NCI-H2171 (cell line): ENCODE measurements at regions not wholly inside any gene's neighbourhood (a gene's known extent, or its start where the extent isn't known, plus 50 kb on each side); places are given as distances from the start of the nearest gene placed in this dataset.

ENCODE experiments used
- DNase-seq: peaks from one replicate; lab custom pipeline; 2025; lab: John Stamatoyannopoulos, UW

DNA sequence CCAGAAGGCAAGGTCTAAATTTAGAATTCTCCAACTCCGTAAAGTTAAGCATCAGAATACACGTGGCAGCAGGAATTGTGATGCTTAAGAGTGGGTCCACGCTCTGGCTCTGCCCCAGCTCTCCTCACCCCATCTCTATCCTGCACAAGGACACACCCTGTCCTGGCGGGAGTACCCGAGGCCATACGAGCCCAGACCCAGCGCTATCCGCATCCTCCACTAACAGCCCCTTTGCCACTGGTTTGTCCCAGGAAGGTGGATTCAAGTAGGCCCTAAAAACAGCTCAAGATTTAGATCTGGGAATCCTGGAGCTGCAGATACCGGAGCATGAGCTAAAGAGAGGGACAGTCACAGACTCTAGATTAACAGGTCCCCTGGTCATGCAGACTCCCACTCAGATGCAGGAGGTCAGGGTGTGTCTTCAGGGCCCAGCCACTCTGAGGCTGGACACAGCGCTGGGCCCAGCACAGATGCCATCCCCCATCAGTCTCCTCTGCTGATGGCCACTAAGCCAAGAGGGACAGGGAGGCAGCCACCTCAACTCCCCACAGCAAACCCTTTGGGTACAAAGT is 393.3 kb downstream of the NPHP4 start:
- DNase-seq, result no peak

DNA sequence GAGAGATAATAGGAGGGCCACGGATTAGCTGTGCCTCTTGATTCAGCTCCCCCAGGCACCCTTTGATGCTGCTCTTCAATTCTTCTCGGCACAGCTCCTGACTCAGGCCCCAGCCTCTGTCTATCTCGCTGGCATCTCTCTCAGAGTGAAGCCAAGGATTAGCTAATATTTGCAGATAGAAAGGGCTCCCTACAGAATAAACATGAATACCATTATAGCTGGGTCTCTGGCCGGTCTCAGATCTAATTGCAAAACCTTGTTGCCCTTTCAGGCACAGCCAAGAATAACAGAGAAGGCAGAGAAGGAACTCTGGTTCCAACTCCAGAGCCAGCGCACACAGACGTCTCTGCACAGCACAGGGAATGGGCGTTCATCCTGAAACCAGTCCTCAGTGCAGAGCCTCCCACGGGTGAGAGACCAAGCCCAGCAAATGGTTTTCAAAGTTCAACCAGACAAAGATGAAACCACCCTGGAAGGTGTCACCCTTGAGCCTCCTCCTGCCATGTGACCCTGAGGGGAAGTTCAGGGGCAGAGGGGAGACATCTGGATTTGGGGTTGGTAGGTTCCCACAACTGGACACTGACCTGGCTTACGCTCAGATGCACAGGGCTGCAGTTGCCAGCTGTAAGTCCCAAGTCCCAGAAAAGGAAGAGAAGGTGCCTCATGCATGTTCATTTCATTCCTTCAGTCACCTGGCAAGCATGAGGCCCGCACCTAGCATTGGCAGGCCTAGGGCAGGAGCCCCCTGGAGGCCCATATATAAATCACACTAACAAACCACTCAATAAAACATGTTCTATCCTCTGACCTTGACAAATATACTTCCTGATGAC is 394.0 kb downstream of the NPHP4 start:
- DNase-seq, result no peak

DNA sequence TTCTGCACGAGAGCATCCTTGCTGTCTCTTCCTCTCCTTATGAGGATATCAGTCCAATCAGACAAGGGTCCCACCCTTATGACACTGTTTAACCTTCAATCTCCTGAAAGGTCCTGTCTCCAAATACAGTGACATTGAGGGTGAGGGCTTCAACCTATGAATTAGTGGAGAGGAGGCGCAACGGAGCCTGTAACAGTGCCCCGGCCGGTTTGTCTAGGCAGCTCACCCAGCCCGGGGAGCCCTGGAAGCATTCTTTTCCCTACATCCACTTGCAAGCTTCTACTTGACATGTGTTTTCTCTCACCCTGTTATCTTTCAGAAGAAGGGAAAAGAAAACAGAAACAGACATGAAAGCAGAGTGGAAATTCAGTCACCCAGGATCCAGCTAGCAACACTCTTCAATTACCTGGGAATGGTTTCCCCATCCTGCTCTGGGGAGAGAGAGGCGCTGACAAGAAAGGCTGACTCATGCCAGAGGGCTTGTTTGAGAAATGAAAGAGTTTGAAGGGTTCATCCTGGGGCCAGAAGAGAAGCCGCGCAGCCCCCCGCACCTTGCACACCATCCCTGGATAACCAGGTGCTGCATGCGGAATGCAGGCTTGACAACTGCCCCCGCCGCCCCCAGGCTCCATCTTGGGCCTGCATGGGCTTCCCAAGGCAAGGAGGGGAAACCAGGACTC is 394.9 kb downstream of the NPHP4 start:
- DNase-seq, result no peak

GRCh38 chr1:5596651-5597050 is 395.6 kb downstream of the NPHP4 start:
- DNase-seq, result no peak

DNA sequence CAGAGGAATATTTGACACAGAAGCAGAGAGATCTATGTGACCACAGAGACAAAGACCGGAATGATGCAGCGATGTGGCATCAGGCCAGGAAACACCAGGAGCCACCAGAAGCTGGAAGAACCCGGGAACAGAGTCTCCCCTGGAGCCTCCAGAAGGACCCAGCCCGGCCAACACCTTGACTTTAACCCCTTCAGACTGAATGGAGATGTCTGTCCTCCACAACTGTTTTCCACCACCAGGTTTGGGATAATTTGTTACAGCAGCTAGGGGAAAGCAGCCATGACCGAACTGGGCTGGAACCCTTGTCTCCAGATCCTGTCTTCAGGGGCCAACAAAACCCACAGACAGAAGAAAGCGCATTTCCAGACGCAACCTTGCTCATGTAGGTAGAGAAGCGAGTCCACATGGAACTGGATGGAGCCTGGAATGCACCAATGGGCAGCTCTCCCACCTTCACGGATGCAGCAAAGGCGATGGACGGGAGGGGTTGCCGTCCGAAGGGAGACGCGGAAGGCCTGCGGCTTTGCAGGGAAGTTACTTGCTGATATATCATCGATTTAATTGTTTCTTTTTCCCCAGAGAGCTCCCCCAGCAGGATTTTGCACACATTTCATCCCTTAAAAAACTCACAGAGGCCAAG is 396.6 kb downstream of the NPHP4 start:
- DNase-seq, result no peak

GRCh38 chr1:5594056-5594956 is 397.9 kb downstream of the NPHP4 start:
- no peak for DNase-seq

DNA sequence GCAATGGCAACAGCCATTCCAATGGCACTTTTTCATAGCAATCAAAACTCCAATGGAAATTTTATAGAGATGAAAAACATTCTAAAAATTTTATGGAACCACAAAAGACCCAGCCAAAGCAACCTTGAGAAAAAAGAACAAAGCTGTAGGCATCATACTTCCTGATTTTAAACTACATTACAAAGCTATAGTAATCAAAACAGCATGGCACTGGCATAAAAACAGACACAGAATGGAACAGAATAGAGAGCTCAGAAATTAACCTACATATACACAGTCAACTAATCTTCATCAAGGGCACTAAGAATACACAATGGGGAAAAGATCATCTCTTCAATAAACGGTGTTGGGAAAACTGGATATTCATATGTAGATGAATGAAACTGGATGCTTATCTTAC is 401.5 kb downstream of the NPHP4 start:
- DNase-seq, result no peak

- DNase-seq, result no peak
Observed at GRCh38 chr1:5586629-5587028, 405.6 kb downstream of the NPHP4 start.

GRCh38 chr1:5585256-5585655 is 407.0 kb downstream of the NPHP4 start:
- no peak for DNase-seq

DNA sequence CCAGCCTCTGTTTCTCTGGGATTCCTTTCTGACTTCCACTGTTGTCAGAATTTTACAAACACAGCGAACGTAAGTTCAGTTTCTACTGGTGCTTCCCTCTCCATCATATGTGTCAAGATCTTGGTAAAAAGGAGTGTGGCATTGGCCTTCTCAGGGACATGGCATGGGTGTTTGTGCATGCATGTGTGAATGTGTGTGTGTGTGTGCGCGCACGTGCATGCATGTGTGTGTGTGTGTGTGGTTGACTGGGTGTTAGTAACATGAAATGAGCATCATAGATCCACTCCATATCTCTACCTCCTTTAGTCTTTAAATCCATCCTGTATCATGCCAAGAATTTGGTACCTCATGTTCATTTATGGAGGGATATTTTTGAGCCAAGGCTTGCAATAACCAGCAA is 411.3 kb downstream of the NPHP4 start:
- no peak for DNase-seq

- no peak for DNase-seq
Observed at GRCh38 chr1:5579966-5580365, 412.3 kb downstream of the NPHP4 start.

DNA sequence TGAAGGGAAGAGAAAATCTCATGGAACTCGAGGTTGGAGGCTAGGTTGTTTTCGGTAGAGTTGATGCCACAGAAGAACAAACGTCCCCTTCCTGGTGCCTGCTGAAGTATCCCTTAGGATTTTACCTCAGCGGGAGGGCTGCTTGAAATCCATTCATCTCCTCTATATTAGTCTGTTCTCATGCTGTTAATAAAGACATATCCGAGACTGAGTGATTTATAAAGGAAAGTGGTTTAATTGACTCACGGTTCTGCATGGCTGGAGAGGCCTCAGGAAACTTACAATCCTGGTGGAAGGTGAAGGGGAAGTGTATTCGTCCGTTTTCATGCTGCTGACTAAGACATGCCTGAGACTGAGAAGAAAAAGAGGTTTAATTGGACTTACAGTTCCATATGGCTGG is 413.5 kb downstream of the NPHP4 start:
- no peak for DNase-seq

- DNase-seq, result no peak
Observed at GRCh38 chr1:5577255-5578040, 414.8 kb downstream of the NPHP4 start.

DNA sequence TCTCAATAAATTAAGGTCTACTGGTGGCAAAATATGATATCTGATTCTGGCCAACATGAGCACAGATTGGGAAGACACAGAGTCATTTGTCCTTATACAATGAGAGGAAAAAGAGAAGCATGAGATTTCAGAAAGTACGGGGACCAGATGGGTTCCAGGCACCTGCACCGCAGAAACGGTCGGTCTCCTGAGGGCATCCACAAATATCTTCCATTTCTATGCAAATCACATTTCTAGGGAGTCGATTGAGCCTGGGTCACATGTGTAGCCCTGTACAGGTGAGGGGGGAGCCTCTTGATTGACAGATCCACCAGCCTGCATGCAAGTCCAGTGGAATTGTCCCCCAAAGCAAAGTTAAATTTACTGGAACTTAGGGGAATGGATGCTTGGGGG is 415.6 kb downstream of the NPHP4 start:
- DNase-seq, result no peak

- DNase-seq, result no peak
Observed at GRCh38 chr1:5576011-5576672, 416.1 kb downstream of the NPHP4 start.

DNA sequence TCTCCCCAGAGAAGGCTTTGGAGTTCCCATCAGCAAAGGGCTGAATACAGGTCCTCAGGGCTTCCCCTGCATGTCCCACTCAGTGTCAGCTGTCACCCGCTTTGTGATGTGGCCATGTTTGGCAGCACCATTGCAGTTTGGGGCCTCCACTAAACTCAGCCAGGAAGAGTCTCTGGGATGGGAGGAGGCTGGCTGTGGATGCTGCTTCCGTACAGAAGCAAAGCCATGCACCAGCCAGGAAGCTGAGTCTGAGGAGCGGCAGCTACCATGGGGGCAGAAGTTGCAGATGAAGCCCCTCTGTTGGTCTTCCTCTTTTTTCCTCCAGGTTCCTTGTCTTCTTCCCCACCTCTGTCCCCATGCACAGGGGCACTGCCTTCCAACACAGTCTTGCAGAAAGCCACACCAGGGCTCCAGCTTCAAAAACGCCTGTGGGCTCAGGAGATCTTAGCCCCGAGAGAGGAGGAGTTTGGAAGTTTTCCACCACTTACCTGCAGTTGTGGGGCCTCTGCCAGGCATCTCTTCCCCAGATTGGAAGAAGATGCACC is 416.8 kb downstream of the NPHP4 start:
- no peak for DNase-seq

- no peak for DNase-seq
Observed at GRCh38 chr1:5574641-5575040, 417.6 kb downstream of the NPHP4 start.

GRCh38 chr1:5572794-5573193 is 419.4 kb downstream of the NPHP4 start:
- DNase-seq, result no peak

GRCh38 chr1:5571861-5572401 is 420.3 kb downstream of the NPHP4 start:
- DNase-seq, result no peak

- no peak for DNase-seq
Observed at GRCh38 chr1:5571438-5571837, 420.8 kb downstream of the NPHP4 start.
